Non-pigmented ciliary epithelial cell (primary cell): ENCODE measurements at regions not wholly inside any gene's neighbourhood (a gene's known extent, or its start where the extent isn't known, plus 50 kb on each side); places are given as distances from the start of the nearest gene placed in this dataset.
"Not testable (repeated sequence)": the region's sequence is repeated elsewhere in the genome, so short reads cannot be mapped to it uniquely, and the experiment has no call there.

ENCODE experiments used
- DNase-seq: peaks from one replicate; pipeline ENCODE4 v3.0.0-alpha.2; 2010; ENCODE audit warnings: low read depth

GRCh38 chr14:71606064-71606463 is 326.2 kb upstream of the RGS6 start:
- DNase-seq = no peak

GRCh38 chr14:71606575-71606974 is 325.7 kb upstream of the RGS6 start:
- DNase-seq = no peak

- DNase-seq = no peak
Measured at GRCh38 chr14:71607056-71607455, 325.2 kb upstream of the RGS6 start.

DNA sequence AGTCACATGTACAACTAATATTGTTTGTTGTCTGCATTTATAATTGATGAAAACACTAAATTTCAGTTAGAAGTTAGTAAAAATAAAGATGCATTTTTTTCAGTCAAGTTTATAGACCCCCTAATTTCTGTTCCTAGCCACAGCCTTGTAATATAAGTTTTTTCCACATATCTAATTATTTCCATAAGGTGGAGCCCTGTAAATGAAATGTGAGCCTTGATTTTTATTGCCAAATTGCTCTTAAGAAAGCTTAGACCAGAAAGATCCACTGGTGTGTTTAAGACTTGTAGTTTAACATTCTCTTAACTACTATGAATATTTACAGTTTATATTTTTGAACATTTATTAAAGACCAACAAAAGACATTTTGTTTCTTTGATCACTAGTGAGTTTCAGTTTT is 322.1 kb upstream of the RGS6 start:
- DNase-seq = no peak

GRCh38 chr14:71610797-71611196 is 321.4 kb upstream of the RGS6 start:
- DNase-seq = no peak

- no peak for DNase-seq
Measured at GRCh38 chr14:71613168-71613567, 319.1 kb upstream of the RGS6 start.

- no peak for DNase-seq
Measured at GRCh38 chr14:71616013-71616412, 316.2 kb upstream of the RGS6 start.

- DNase-seq = no peak
Measured at GRCh38 chr14:71618047-71618446, 314.2 kb upstream of the RGS6 start.

DNA sequence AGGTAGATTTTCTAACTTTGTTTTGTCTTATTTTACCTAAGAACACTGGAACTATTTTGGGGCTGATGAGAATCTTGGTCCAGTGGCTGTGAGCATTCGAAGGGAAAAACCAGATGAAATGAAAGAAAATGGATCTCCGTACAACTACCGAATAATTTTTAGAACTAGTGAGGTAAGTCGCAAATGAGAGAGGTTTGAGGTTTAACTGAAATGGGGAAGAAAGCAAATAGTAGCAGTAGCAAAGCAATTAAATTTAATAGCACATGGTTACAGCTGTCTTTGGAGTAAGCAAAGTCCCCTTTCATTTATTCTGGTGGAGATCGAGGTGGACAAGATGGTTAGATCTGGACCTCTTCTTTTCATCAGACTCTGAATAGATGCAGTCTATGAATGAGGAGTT is 313.5 kb upstream of the RGS6 start:
- DNase-seq = no peak

DNA sequence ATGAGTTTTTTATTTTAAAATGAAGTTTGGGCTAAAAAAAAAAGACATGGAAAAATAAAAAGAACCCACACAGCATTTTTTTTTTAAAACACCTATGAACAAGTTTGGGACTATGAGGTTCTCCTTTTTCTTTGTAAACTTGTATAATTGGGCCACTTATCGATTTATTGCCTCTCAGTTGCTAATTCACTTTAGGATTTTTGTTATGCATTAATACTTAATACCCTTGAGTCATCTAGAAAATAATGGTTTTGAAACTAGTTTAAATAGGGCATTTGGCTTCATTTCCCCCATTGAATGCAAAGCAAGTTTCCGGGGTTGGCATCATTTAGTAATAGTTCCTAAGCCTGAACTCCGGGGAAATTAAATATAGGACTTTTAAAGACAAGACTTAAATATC is 312.8 kb upstream of the RGS6 start:
- DNase-seq = no peak

- peak; percentile 63 for DNase-seq
Measured at GRCh38 chr14:71620401-71620800, 311.8 kb upstream of the RGS6 start.

GRCh38 chr14:71621276-71621675 is 311.0 kb upstream of the RGS6 start:
- DNase-seq = no peak

DNA sequence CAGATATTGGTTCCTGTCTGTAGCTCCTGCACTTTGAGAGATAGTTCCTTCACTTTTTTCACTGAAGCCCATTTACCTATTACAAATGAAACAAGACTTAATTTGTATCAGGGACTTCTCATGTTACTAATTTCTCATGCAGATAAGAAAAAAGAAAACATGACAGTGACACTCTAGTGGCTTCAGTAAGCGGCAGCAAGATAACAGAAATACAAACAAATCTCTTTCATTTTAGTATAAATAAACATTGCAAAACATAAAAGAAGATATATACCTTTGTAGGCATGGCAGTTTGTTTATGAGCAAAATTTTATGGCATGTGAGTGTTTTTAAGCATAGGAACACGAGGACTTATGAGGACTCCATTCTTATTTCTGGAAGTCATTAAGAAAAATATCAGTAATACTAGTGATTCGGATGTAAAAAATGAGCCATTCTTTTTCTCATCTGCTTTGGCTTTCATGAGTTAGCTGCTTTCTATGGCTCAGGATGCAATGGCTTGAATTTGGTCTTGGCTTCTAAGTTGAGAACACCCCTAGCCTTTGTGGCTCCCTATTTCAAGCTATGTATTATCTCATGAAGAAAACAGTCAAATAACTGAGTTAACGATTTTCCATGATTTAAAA is 310.1 kb upstream of the RGS6 start:
- no peak for DNase-seq

DNA sequence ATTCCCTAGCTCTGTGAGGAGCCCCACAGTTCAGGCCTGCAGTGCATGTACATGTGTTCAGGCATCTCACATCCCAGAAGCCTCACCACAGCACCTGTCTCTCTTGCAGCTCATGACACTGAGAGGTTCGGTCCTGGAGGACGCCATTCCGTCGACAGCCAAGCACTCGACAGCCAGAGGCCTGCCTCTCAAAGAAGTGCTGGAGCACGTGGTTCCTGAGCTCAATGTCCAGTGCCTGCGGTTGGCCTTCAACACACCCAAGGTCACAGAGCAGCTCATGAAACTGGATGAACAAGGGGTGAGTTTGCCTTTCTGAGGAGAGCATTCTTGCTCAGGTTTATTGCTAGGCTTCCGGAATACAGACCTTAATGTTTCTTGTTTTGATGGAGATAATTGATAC is 308.3 kb upstream of the RGS6 start:
- no peak for DNase-seq

DNA sequence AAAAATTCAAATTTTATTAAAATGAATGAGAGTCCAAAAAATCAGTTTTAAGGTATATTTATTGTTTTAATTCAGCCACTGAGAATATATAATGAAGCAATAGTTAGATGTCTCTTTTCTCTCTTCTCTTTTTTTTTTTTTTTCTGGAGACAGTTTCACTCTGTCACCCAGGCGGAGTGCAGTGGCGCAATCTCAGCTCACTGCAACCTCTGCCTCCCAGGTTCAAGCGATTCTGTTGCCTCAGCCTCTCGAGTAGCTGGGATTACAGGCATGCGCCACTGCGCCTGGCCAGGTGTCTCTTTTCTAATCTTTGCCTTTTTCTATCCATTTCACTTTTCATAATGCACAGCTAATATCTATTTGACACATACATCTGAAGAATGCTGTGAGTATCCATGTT is 307.1 kb upstream of the RGS6 start:
- DNase-seq = no peak

GRCh38 chr14:71625891-71626701 is 306.1 kb upstream of the RGS6 start:
- no peak for DNase-seq

DNA sequence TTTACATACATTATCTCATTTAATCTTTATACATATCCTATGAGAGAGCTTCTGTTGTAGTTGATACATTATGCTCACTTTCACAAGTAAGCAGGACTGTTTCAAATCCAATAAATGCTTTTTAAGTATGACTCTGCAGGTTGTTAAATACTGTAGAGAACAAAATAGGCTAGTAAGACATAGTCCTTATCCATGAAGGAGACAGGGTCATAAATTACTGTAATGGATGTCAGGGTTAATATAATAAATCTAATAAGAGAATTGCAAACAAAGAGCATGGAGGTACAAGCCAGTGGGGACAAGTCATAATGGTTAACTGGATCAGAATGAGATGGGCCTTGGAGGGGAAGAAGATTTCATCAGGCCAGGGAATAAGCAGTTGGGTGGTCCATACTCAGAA is 303.8 kb upstream of the RGS6 start:
- DNase-seq = no peak

DNA sequence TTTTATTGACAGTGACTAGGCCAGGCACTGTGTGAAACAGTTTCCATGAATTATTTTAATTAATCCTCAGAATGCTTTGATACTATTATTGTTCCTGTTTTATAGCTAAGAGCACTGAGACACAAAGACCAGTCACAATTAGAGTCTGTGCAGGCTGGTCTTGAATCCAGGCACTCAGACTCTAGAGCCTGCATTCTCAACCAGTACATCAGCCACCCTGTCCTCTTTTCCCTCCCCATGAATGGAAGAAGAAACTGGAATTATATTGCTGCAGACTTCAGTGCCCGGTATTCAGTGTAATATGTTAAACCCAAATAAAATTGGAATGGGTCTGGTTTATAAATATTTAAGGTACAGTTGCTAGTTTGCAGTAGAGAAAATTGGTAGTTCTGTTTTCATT is 303.0 kb upstream of the RGS6 start:
- no peak for DNase-seq

DNA sequence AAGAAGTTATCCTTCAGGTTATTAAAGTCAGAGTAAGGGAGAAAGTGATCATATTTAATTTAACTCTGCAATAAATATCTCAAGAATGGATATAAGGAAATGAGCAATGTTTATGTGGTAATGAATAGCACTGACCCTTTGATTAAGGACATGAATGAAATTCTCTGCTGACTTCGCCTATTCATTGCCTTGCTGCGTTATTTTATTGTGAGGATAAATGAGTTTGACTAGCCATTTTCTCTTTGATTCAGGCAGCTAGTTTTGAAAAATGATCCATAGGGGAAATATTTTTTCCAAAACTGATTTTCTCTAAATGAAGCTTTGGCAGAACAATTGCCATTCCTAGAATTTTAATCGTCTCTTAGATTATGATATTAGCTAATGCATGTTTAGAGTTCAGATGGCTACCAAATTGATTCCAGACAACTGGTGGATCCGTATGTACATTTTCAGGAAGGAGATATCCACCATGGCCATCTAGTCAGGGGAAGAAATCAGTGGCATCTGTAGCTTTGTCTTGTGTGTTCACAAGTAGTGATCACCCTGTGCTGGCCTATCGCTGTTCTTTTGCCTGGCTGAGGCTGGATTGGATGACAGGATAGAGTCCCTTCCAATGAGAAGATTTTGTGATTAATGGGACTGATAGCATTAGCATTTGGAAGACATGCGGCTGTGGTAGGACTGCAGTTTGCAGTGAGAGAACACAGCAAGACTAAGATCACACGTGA is 302.3 kb upstream of the RGS6 start:
- no peak for DNase-seq

DNA sequence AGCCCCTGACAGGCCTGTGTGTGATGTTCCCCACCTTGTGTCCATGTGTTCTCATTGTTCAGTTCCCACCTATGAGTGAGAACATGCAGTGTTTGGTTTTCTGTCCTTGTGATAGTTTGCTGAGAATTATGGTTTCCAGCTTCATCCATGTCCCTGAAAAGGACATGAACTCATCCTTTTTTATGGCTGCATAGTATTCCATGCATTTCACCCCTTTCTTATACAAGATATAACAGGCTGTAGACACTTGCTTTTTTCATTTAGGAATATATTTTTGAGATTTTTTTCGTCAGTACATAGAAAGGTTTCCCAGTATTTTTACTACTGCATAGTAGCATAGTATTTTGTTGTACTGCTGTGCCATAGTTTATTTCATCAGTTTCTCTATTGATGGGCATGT is 301.2 kb upstream of the RGS6 start:
- DNase-seq = not testable (repeated sequence)

GRCh38 chr14:71632440-71632946 is 299.7 kb upstream of the RGS6 start:
- DNase-seq = no peak

DNA sequence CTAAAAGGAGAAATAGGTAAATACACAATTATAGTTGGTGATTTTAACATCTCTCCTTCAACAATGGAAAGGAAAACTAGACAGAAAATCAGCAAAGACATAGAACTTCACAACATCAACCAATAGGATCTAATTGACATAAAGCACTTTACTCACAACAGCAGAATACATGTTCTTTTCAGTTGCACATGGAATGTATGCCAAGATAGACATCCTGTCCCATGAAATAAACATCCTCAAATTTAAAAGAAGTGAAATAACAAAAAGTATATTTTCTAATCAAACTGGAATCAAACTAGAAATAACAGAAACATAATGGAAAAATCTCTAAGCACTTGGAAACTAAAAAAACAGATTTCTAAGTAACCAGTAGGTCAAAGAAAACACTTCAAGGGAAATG is 296.2 kb upstream of the RGS6 start:
- no peak for DNase-seq
